Activated naive CD4-positive, alpha-beta T cell treated with Interleukin-2 at 50 U/mL for 16 hours (primary cell): ENCODE measurements at regions not wholly inside any gene's neighbourhood (a gene's known extent, or its start where the extent isn't known, plus 50 kb on each side); places are given as distances from the start of the nearest gene placed in this dataset.
"Not testable (repeated sequence)": the region's sequence is repeated elsewhere in the genome, so short reads cannot be mapped to it uniquely, and the experiment has no call there.

ENCODE experiments used
- DNase-seq: peaks from one replicate; pipeline ENCODE4 v3.0.0-alpha.2; 2020

- DNase-seq: no peak
Measured at GRCh38 chr6:167230288-167230687, 60.8 kb upstream of the UNC93A start.

DNA sequence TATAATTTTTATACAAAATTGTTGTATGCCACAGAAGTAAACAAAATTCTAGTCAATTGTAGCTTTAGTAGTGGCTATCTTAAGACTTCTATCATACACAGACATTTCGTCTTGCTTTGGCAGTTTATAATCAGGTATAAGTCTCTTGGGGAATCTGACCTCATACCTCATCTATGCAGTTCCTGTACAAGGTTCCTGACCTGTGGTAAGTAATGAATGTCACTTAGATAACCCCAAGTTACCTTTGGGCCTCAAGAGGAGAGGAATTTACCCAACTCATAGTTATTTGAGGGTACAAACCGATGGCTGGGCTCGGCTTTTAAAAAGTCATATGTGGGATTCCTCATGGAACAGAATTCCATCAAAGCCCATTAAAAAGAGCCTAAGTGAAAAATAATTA is 58.8 kb upstream of the UNC93A start:
- no peak for DNase-seq

DNA sequence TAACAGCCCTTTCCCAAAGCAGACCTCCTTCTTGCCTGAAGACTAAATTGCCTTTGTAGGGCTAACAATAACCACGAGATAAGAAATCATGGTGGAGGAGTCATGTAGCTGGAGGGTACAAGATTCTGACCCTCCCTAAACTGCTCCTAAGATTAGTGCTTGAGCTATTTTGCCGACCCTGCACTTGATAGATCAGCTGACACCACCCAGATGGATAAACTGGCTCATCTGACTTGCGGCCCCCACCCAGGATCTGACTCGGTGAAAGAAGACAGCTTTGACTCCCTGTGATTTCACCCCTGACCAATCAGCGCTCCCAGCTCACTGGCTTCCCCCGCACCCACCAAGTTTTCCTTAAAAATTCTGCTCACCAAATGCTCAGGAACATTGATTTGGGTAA is 57.6 kb upstream of the UNC93A start:
- no peak for DNase-seq

DNA sequence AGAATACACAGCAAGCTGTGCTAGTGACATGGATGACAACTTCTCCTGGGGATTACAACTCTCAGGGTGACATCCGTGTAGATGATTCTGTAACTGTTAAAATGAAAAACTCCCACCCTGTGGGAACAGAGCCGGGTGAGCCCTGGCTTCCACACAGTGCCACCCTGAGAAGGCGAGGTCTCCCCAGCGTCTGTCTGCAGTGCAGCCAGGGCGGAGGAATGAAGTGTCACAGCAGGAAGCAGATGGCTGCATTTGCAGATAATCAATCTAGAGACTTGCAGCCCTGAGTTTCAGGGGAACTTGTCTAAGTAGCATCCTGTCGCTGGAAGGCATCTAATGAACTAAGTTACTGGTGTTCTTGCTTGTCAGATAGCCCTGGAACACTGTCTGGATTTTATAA is 56.5 kb upstream of the UNC93A start:
- not testable (repeated sequence) for DNase-seq

- no peak for DNase-seq
Measured at GRCh38 chr6:167235005-167235404, 56.1 kb upstream of the UNC93A start.

- no peak for DNase-seq
Measured at GRCh38 chr6:167235421-167236238, 55.5 kb upstream of the UNC93A start.

GRCh38 chr6:167236239-167236571 is 54.9 kb upstream of the UNC93A start:
- no peak for DNase-seq

- no peak for DNase-seq
Measured at GRCh38 chr6:167237438-167238145, 53.5 kb upstream of the UNC93A start.

DNA sequence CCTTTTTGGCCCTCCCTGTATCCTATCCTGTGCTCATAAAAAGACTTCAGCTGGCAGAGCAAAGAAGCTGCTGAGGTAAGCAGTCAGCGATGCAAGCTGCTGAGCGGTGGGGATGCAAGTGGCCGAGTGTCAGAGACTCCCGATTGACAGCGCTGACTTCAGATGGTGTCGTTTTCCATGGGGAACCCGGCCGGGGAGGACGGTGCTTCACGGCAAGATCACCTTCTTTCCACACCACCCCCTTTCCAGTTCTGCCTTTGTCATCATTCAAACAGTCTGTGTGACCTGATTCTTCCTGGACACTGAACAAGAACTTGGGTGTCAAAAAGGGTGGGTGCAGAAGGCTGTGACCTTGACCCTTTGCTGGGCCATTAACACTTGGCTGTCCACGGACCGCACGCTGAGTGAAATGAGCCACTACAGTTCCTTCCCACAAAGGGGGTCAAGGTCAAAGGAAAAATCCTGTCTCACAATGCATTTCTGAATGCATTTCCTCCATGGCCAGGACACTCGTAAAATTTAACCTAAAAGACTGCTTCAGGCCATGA is 52.9 kb upstream of the UNC93A start:
- no peak for DNase-seq

DNA sequence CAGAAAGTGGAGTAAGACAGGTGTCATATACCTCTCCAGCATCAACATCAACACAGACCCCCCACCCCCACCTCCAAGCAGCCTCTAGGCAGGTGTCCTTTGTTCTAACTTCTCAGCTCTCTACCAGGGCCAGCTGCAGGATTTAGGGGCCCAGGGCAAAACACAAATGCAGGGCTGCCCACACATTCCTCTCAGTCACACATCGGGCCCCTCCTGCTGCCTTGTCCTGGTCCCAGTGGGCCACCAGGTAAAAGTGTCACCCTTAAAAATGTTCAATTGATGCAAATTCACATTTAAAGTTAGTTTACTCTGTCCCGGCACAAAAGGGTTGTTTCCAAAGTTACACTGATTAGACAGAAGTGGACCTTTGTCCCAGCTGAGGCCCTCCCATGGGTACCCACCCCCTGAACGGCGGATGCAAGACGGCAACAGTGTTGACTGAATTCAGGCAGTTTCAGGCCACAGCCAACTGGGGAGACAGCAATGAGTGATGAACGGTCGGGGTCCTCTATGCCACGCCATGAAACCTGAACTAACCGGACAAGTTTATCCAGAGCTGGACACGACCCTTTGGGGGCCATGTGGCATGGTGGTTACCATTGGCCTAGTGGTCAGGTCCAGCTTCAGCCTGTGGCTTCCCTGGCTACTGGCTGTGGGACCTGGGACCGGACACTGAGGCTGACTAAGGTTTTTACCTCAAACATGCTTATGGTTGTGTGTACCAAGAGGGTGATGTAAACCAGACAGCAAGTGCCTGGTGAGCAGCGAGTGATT is 52.2 kb upstream of the UNC93A start:
- no peak for DNase-seq

GRCh38 chr6:167239470-167239869 is 51.6 kb upstream of the UNC93A start:
- DNase-seq: not testable (repeated sequence)

GRCh38 chr6:167240034-167240541 is 51.0 kb upstream of the UNC93A start:
- no peak for DNase-seq
